ENCODE measurements at regions not wholly inside any gene's neighbourhood (a gene's known extent, or its start where the extent isn't known, plus 50 kb on each side); places are given as distances from the start of the nearest gene placed in this dataset.

- no peak for TF ChIP-seq POLR2AphosphoS5 (IDR thresholded peaks at IDR 0.05; ENCODE audit: low read depth, low read length)
- no peak for TF ChIP-seq TAF1 (IDR thresholded peaks at IDR 0.05; ENCODE audit: borderline replicate concordance, low read depth, low read length)
- TF ChIP-seq POLR2A (IDR thresholded peaks at IDR 0.05; ENCODE audit: low read depth, low read length), result no peak
- no peak for FAIRE-seq
- no peak for DNase-seq (ENCODE audit: insufficient read length)
Observed at GRCh38 chr4:163077680-163078079, 89.0 kb downstream of the NAF1 start.

- FAIRE-seq, result no peak
- DNase-seq (ENCODE audit: insufficient read length), result no peak
- no peak for TF ChIP-seq POLR2AphosphoS5 (IDR thresholded peaks at IDR 0.05; ENCODE audit: low read depth, low read length)
- no peak for TF ChIP-seq TAF1 (IDR thresholded peaks at IDR 0.05; ENCODE audit: borderline replicate concordance, low read depth, low read length)
- TF ChIP-seq POLR2A (IDR thresholded peaks at IDR 0.05; ENCODE audit: low read depth, low read length), result no peak
Observed at GRCh38 chr4:163072222-163072621, 94.5 kb downstream of the NAF1 start.

- DNase-seq (ENCODE audit: insufficient read length) (no peak), FAIRE-seq (no peak)
- TF ChIP-seq TAF1 (IDR thresholded peaks at IDR 0.05; ENCODE audit: borderline replicate concordance, low read depth, low read length) (no peak), POLR2AphosphoS5 (IDR thresholded peaks at IDR 0.05; ENCODE audit: low read depth, low read length) (no peak), POLR2A (IDR thresholded peaks at IDR 0.05; ENCODE audit: low read depth, low read length) (no peak)
Observed at GRCh38 chr4:163071308-163071707, 95.4 kb downstream of the NAF1 start.

GRCh38 chr4:163070023-163070422 is 96.7 kb downstream of the NAF1 start:
- DNase-seq (ENCODE audit: insufficient read length) (no peak), FAIRE-seq (no peak)
- no peak for TF ChIP-seq TAF1 (IDR thresholded peaks at IDR 0.05; ENCODE audit: borderline replicate concordance, low read depth, low read length)
- TF ChIP-seq POLR2AphosphoS5 (IDR thresholded peaks at IDR 0.05; ENCODE audit: low read depth, low read length), result no peak
- no peak for TF ChIP-seq POLR2A (IDR thresholded peaks at IDR 0.05; ENCODE audit: low read depth, low read length)

- no peak for TF ChIP-seq POLR2A (IDR thresholded peaks at IDR 0.05; ENCODE audit: low read depth, low read length)
- TF ChIP-seq TAF1 (IDR thresholded peaks at IDR 0.05; ENCODE audit: borderline replicate concordance, low read depth, low read length), result no peak
- no peak for TF ChIP-seq POLR2AphosphoS5 (IDR thresholded peaks at IDR 0.05; ENCODE audit: low read depth, low read length)
- no peak for FAIRE-seq
- no peak for DNase-seq (ENCODE audit: insufficient read length)
Observed at GRCh38 chr4:163063891-163064290, 102.8 kb downstream of the NAF1 start.

GRCh38 chr4:163048447-163048846 is 118.2 kb downstream of the NAF1 start:
- peak; percentile 1 for DNase-seq (ENCODE audit: insufficient read length)
- TF ChIP-seq TAF1 (IDR thresholded peaks at IDR 0.05; ENCODE audit: borderline replicate concordance, low read depth, low read length), result no peak
- no peak for TF ChIP-seq POLR2A (IDR thresholded peaks at IDR 0.05; ENCODE audit: low read depth, low read length)
- TF ChIP-seq POLR2AphosphoS5 (IDR thresholded peaks at IDR 0.05; ENCODE audit: low read depth, low read length), result no peak
- peak; percentile 72 for FAIRE-seq

- TF ChIP-seq POLR2AphosphoS5 (IDR thresholded peaks at IDR 0.05; ENCODE audit: low read depth, low read length), result no peak
- TF ChIP-seq POLR2A (IDR thresholded peaks at IDR 0.05; ENCODE audit: low read depth, low read length), result no peak
- TF ChIP-seq TAF1 (IDR thresholded peaks at IDR 0.05; ENCODE audit: borderline replicate concordance, low read depth, low read length), result no peak
- no peak for FAIRE-seq
- DNase-seq (ENCODE audit: insufficient read length), result no peak
Observed at GRCh38 chr4:163042306-163042705, 124.4 kb downstream of the NAF1 start.

- no peak for FAIRE-seq
- no peak for TF ChIP-seq POLR2AphosphoS5 (IDR thresholded peaks at IDR 0.05; ENCODE audit: low read depth, low read length)
- TF ChIP-seq POLR2A (IDR thresholded peaks at IDR 0.05; ENCODE audit: low read depth, low read length), result no peak
- TF ChIP-seq TAF1 (IDR thresholded peaks at IDR 0.05; ENCODE audit: borderline replicate concordance, low read depth, low read length), result no peak
- no peak for DNase-seq (ENCODE audit: insufficient read length)
Observed at GRCh38 chr4:163017135-163017534, 149.6 kb downstream of the NAF1 start.

GRCh38 chr4:163012816-163013215 is 153.9 kb downstream of the NAF1 start:
- DNase-seq (ENCODE audit: insufficient read length) (no peak), FAIRE-seq (no peak)
- TF ChIP-seq POLR2AphosphoS5 (IDR thresholded peaks at IDR 0.05; ENCODE audit: low read depth, low read length), result no peak
- no peak for TF ChIP-seq TAF1 (IDR thresholded peaks at IDR 0.05; ENCODE audit: borderline replicate concordance, low read depth, low read length)
- TF ChIP-seq POLR2A (IDR thresholded peaks at IDR 0.05; ENCODE audit: low read depth, low read length), result no peak

- no peak for FAIRE-seq
- DNase-seq (ENCODE audit: insufficient read length), result no peak
- TF ChIP-seq TAF1 (IDR thresholded peaks at IDR 0.05; ENCODE audit: borderline replicate concordance, low read depth, low read length) (no peak), POLR2AphosphoS5 (IDR thresholded peaks at IDR 0.05; ENCODE audit: low read depth, low read length) (no peak), POLR2A (IDR thresholded peaks at IDR 0.05; ENCODE audit: low read depth, low read length) (no peak)
Observed at GRCh38 chr4:163003979-163004378, 162.7 kb downstream of the NAF1 start.

GRCh38 chr4:162988530-162988929 is 178.2 kb downstream of the NAF1 start:
- no peak for DNase-seq (ENCODE audit: insufficient read length)
- FAIRE-seq, result no peak
- TF ChIP-seq POLR2AphosphoS5 (IDR thresholded peaks at IDR 0.05; ENCODE audit: low read depth, low read length), result no peak
- no peak for TF ChIP-seq TAF1 (IDR thresholded peaks at IDR 0.05; ENCODE audit: borderline replicate concordance, low read depth, low read length)
- no peak for TF ChIP-seq POLR2A (IDR thresholded peaks at IDR 0.05; ENCODE audit: low read depth, low read length)

GRCh38 chr4:162985131-162985530 is 181.6 kb downstream of the NAF1 start:
- no peak for TF ChIP-seq POLR2AphosphoS5 (IDR thresholded peaks at IDR 0.05; ENCODE audit: low read depth, low read length)
- no peak for TF ChIP-seq TAF1 (IDR thresholded peaks at IDR 0.05; ENCODE audit: borderline replicate concordance, low read depth, low read length)
- TF ChIP-seq POLR2A (IDR thresholded peaks at IDR 0.05; ENCODE audit: low read depth, low read length), result no peak
- DNase-seq (ENCODE audit: insufficient read length) (no peak), FAIRE-seq (no peak)

- DNase-seq (ENCODE audit: insufficient read length) (no peak), FAIRE-seq (no peak)
- no peak for TF ChIP-seq POLR2AphosphoS5 (IDR thresholded peaks at IDR 0.05; ENCODE audit: low read depth, low read length)
- no peak for TF ChIP-seq POLR2A (IDR thresholded peaks at IDR 0.05; ENCODE audit: low read depth, low read length)
- no peak for TF ChIP-seq TAF1 (IDR thresholded peaks at IDR 0.05; ENCODE audit: borderline replicate concordance, low read depth, low read length)
Observed at GRCh38 chr4:162984621-162985020, 182.1 kb downstream of the NAF1 start.
